ENCODE measurements at regions not wholly inside any gene's neighbourhood (a gene's known extent, or its start where the extent isn't known, plus 50 kb on each side); places are given as distances from the start of the nearest gene placed in this dataset.
"Not testable (repeated sequence)": the region's sequence is repeated elsewhere in the genome, so short reads cannot be mapped to it uniquely, and the experiment has no call there.

- DNase-seq (ENCODE audit: low spot score), result no peak
Observed at GRCh38 chr10:64867501-64867962, 1346.3 kb downstream of the REEP3 start.

DNA sequence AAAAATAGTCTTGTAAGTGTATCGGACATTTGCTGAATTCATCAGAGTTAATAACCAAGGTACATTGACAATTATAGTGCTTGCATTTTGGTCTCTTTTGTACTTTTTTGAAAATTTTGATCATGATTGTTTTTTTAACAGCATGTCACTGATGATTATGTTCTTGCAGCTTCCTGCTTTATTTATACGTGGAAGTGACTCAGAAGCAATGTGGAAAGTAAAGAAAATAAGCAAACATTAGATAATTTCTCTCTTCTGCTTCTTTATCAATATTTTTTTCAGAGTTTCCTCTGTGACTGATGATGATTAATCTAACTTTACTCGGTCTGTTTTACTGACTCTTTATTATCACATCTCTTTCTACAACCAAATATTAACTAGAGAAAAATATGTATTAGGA lies 1351.9 kb downstream of the REEP3 start:
- DNase-seq (ENCODE audit: low spot score), result no peak

DNA sequence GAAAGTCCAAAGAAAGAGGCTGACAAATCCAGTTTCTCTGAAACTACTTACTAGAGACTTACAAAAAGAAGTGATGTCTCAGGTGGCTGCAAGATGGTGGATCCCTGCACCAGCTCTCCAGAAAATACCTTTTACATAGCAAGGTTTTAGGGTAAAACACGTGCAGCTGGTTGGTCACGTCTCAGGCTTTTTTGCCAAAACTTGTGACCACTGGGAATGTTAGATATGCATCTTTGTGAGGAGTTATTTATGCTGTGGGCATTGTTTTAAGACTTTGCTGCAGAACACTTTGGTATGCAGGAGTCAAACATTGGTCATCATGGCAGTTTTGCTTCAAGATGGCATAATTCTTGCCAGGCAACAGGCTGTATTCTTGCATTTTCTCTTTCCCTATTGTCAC lies 1352.8 kb downstream of the REEP3 start:
- DNase-seq (ENCODE audit: low spot score), result no peak

DNA sequence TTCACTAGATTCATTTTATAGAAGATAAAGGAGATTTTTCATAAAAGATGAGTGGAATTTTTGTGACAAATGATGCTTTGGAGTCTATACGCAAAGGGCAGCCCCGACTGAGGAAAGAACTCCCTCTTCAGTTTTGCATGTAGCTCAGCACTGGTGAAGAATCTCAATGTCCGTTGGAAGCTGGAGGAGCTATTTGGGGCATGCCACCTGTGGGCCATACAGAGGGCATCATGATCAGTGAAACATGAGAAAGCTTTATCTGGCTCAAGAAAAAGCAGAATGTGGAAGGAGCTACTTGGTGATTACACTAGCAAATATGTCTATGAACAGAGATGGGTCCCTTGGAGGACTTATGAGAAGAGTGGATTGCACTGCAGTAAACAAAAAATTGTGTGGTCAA lies 1359.3 kb downstream of the REEP3 start:
- DNase-seq (ENCODE audit: low spot score), result no peak

GRCh38 chr10:64881257-64881656 lies 1360.1 kb downstream of the REEP3 start:
- no peak for DNase-seq (ENCODE audit: low spot score)

DNA sequence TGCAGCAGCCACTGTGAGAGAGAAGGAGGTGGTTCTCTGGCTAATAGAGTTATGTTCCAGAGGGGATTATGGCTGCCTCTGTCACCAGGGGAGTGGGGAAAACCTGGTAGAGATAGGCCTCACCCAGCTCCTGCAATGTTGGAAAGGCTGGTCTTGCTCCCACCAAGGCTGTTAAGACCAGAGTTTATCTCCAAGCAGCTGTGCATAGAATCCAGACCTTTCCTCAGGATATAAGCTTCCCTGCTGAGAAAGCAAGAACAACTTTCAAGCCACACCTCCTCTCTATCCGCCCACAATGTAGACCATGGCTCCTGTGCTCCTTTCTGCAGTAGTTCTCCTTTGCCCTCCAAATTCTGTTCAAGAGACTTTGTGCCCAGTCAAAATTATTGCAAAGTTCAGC lies 1375.4 kb downstream of the REEP3 start:
- no peak for DNase-seq (ENCODE audit: low spot score)

DNA sequence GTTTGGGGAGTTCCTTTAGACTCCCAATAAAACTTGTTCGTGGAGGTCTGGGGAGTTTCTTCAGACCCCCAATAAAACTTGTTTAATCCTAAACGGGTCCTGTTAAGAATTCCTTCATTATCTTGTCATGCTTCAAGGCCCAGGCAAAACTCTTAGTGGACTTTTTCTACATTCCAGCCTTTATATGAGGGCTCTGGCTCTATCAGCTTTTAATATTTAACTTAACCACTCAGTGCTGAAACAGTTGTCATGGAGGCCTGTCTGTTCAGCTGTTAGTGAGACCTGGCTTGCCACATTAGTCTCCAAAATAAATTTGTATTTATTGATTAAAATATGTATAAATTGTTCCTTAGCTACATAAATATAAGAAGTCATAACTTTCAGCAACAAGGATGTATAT lies 1385.1 kb downstream of the REEP3 start:
- not testable (repeated sequence) for DNase-seq (ENCODE audit: low spot score)

DNA sequence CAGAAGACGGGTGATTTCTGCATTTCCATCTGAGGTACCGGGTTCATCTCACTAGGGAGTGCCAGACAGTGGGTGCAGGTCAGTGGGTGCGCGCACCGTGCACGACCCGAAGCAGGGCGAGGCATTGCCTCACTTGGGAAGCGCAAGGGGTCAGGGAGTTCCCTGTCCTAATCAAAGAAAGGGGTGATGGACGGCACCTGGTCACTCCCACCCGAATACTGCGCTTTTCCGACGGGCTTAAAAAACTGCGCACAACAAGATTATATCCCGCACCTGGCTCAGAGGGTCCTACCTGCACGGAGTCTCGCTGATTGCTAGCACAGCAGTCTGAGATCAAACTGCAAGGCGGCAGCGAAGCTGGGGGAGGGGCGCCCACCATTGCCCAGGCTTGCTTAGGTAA lies 1403.1 kb downstream of the REEP3 start:
- DNase-seq (ENCODE audit: low spot score), result not testable (repeated sequence)

GRCh38 chr10:64952042-64952441 lies 1430.8 kb downstream of the REEP3 start:
- no peak for DNase-seq (ENCODE audit: low spot score)

DNA sequence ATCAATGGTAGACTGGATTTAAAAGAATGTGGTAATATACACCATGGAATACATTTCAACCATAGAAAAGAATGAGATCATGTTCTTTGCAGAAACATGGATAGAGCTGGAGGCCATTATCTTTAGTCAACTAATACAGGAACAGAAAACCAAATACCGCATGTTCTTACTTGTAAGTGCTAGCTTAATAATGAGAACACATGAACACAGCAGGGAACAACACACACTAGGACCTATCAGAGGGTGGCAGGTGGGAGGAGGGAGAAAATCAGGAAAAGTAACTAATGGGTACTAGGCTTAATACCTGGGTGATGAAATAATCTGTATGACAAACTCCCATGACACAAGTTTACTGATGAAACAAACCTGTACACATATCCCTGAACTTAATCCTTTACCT lies 1435.2 kb downstream of the REEP3 start:
- DNase-seq (ENCODE audit: low spot score), result no peak

GRCh38 chr10:64959116-64959515 lies 1437.9 kb downstream of the REEP3 start:
- DNase-seq (ENCODE audit: low spot score), result no peak

GRCh38 chr10:64959883-64960282 lies 1438.7 kb downstream of the REEP3 start:
- DNase-seq (ENCODE audit: low spot score), result no peak

DNA sequence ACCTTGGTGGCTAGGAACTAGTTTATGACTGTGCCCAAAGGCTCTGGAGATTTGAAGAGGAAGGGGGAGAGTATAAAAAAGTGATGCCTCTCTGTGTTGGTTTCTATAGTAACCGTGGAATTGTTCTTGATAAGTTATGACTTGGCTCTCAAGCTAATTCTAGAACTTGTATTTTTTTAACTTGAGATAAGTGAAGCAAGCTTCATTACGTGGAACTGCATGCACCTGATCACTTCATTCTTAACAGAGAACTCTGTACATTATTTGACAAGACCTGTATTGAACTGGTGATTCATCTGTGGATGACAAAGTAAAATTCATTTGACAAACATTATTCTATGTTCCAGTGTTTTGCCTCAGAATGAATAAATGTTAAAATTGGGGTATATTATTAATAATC lies 1452.2 kb downstream of the REEP3 start:
- DNase-seq (ENCODE audit: low spot score), result no peak

- DNase-seq (ENCODE audit: low spot score), result no peak
Observed at GRCh38 chr10:64976150-64976549, 1454.9 kb downstream of the REEP3 start.

DNA sequence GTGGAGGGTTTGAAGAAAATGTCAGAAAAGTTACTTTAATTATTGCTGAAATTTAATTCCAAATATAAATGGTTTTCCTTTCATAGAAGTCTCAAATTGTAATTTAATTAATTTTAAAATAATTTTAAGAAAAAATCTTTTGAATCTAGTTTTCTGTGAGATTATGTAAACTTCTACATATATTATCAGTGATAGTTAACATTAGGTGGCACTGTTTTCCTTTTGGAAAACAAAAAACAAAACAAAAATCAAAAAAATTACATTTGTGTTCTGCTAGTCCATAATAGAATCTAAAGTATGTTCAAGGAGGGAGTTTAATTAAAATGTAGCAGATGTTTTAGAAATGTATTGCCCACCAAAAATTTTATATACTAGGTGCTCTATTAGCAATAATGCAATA lies 1456.7 kb downstream of the REEP3 start:
- DNase-seq (ENCODE audit: low spot score), result no peak

- no peak for DNase-seq (ENCODE audit: low spot score)
Observed at GRCh38 chr10:64996886-64997285, 1475.7 kb downstream of the REEP3 start.

DNA sequence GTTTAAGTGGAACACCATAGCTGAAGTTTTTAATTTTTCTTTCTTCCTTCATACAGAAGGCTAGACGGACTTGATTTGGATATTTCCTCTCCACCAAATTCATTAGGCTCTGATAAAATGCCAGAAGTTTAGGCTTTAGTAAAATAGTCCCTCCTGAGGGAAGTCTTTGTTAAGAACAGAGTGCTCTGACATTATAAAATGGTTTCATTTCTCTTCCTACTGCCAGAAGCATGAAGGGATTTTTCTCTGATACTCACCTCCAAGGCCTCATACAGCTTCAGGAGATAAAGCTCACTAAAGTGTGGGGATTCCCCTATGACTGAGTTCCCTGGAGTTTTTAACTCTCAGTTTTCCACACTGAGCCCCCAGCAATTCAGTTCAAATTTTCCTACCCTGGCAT lies 1489.6 kb downstream of the REEP3 start:
- no peak for DNase-seq (ENCODE audit: low spot score)

GRCh38 chr10:65017523-65017922 lies 1496.3 kb downstream of the REEP3 start:
- DNase-seq (ENCODE audit: low spot score), result no peak

- no peak for DNase-seq (ENCODE audit: low spot score)
Observed at GRCh38 chr10:65024886-65025285, 1503.7 kb downstream of the REEP3 start.

DNA sequence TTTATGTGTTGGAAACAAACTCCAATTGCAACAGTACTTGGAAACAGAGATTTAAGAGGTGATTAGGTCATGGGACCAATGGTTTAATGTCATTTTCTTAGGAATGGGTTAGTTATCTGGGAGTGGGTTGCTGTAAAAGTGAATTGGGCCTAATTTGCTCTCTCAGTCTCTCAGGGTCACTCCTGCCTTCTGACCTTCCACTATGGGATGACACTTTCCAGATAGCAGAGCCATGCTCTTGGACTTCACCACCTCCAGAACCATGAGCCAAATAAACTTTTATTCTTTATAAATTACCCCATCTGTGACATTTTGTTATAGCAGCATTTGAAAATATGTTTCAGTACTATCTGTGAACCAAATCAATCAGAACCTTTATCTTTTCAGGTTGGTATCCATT lies 1509.1 kb downstream of the REEP3 start:
- DNase-seq (ENCODE audit: low spot score), result no peak

DNA sequence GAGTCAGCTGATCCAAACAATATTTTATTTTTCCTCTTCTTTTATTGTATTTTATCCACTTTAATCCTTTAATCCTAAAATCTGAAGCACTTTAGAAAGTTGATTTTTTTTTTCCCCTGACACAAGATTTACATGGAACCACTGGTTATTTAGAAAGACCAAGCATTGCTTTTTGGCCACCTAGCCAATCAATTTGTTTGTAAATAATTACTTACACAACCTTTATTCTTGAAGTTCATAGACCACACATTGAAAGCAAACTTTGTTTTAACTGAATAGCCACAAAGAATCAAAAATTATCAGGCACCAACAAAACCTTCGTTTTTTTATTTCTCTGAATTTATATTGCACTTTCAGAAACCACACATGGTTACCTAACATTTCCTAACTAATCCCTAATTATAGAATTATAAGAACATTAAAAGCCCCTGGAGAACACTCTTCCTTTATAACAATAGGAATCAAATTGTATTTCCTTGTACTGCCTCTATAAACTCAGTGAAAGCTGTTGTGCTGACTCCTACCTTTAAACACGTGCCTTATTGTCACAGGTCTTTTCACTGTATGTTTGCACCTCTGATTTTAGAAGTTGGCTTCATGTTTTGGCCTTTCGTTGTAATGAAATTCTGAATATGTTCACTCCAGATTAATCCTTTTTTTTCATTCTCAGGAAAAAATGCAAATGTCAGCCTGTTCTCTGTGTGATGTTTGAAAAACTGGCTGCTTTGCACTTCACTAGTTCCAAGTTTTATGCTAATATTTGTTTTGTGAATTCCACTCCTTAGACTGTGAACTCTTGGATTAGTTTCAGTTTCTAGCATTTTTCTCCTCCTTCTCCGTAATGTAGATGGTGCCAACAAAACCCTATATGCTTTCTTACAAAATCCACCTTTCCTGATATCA lies 1511.9 kb downstream of the REEP3 start:
- DNase-seq (ENCODE audit: low spot score), result no peak

GRCh38 chr10:65033957-65034356 lies 1512.8 kb downstream of the REEP3 start:
- DNase-seq (ENCODE audit: low spot score), result no peak

DNA sequence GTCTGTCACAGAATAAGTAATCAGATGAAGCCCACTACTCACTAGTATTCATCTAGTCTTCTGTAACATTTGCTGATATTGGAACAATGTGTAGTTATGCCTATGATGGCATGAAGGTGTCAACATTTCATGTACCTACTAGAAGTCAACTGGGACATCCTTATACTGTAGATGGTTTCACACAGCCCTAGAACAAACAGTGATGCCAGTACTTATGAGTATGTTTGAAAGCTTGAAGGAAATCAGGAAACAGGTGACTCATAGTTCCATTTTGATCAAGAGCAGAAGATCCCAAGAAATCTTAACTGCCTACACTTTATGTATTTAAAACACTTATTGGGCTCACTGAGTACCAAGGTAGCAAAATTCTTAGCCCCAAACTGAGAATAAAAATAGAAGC lies 1519.6 kb downstream of the REEP3 start:
- no peak for DNase-seq (ENCODE audit: low spot score)

GRCh38 chr10:65041307-65041706 lies 1520.1 kb downstream of the REEP3 start:
- DNase-seq (ENCODE audit: low spot score), result no peak
